ENCODE measurements at regions not wholly inside any gene's neighbourhood (a gene's known extent, or its start where the extent isn't known, plus 50 kb on each side); places are given as distances from the start of the nearest gene placed in this dataset.

GRCh38 chr9:89745601-89746376 lies 141.0 kb downstream of the GADD45G start:
- ChIA-PET RAD21 (ENCODE audit: low non-redundant PET in 1 of 2, low total read pairs in 2 of 2, uncharacterized antibody in 2 of 2, unreplicated experiment in 2 of 2) (no interaction called here), CTCF (no interaction called here), POLR2A (no interaction called here)
- no peaks in the 10 kb centered on the region for H3K9me3 ChIP-seq (ENCODE audit: control insufficient read depth in 1 of 2, insufficient read depth in 1 of 2, low read depth in 1 of 2, low read length in 2 of 2)
- H3K4me2 ChIP-seq (ENCODE audit: low read length), result no peak overlapping the region
- no peak overlapping the region for H3K27ac ChIP-seq (ENCODE audit: low read depth, low read length)
- intact Hi-C loops (cut with micrococcal nuclease), result no loop called here
- no peaks in the 10 kb centered on the region for H4K20me1 ChIP-seq (ENCODE audit: insufficient read depth)
- no peaks in the 10 kb centered on the region for H3K79me2 ChIP-seq (ENCODE audit: insufficient read depth, low read length)
- BruUV-seq (replicated peaks), result no TSS peak
- no peaks in the 10 kb centered on the region for H3K9me2 ChIP-seq (ENCODE audit: insufficient read depth)
- H3K27me3 ChIP-seq (ENCODE audit: insufficient read depth, low read length), result no peaks in the 10 kb centered on the region
- ATAC-seq (no peak), DNase-seq (ENCODE audit: low read depth, low spot score) (no peak)
- H3K9ac ChIP-seq (ENCODE audit: low read length), result no peak overlapping the region
- H2AFZ ChIP-seq (ENCODE audit: low read depth, low read length, poor library complexity, severe bottlenecking), result no peak overlapping the region
- H3K36me3 ChIP-seq (ENCODE audit: control insufficient read depth in 1 of 2, insufficient read depth in 2 of 2, low read length in 2 of 2), result no peaks in the 10 kb centered on the region
- H3K4me1 ChIP-seq (ENCODE audit: control insufficient read depth in 1 of 2, insufficient read depth in 2 of 2, low read length in 2 of 2), result no peaks in the 10 kb centered on the region
- no peak for TF ChIP-seq CBX3 (IDR thresholded peaks at IDR 0.05; ENCODE audit: low read depth)
- no peak for TF ChIP-seq SRF (IDR thresholded peaks at IDR 0.05; ENCODE audit: low read depth)
- TF ChIP-seq MAX (IDR thresholded peaks at IDR 0.05), result no peak
- TF ChIP-seq REST (IDR thresholded peaks at IDR 0.05; ENCODE audit: low read depth), result no peak
- TF ChIP-seq POLR2A (IDR thresholded peaks at IDR 0.05; ENCODE audit: borderline replicate concordance, extremely low read depth, insufficient read depth, insufficient read length), result no peak
- no peak for TF ChIP-seq SIN3A (IDR thresholded peaks at IDR 0.05; ENCODE audit: low read depth)
- no peak for TF ChIP-seq TCF7L2 (IDR thresholded peaks at IDR 0.05; ENCODE audit: borderline replicate concordance, extremely low read depth, insufficient read depth, insufficient read length)
- TF ChIP-seq, protein P1, sequence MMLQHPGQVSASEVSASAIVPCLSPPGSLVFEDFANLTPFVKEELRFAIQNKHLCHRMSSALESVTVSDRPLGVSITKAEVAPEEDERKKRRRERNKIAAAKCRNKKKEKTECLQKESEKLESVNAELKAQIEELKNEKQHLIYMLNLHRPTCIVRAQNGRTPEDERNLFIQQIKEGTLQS (IDR thresholded peaks at IDR 0.05), result no peak
- no peak for TF ChIP-seq JUND (IDR thresholded peaks at IDR 0.05)
- TF ChIP-seq EZH2phosphoT487 (IDR thresholded peaks at IDR 0.05; ENCODE audit: borderline replicate concordance), result no peak
- no peak for TF ChIP-seq CTCF (IDR thresholded peaks at IDR 0.05 in 2 of 3, conservative IDR thresholded peaks at IDR 0.05 in 1 of 3; ENCODE audit: borderline replicate concordance in 1 of 3, insufficient read depth in 1 of 3, low read depth in 2 of 3, low read length in 2 of 3)
- TF ChIP-seq EGR1 (IDR thresholded peaks at IDR 0.05; ENCODE audit: low read depth), result no peak
- no peak overlapping the region for H3K4me3 ChIP-seq (replicated peaks in 1 of 2; ENCODE audit: low read depth in 1 of 2, low read length in 2 of 2)
